Caco-2 (cell line): ENCODE measurements at regions not wholly inside any gene's neighbourhood (a gene's known extent, or its start where the extent isn't known, plus 50 kb on each side); places are given as distances from the start of the nearest gene placed in this dataset.

ENCODE experiments used
- BruUV-seq: library from RNA; stranded (reverse); fragments of 400-500 nt; replicated peaks from 2 replicates; lab custom pipeline; 2021; lab: Mats Ljungman, UMichigan
- CTCF ChIA-PET: fragments of 300-600 bp; sonication (Branson Sonifier 250); formaldehyde crosslinking; loops from one replicate; lab custom pipeline; 2022; ENCODE audit warnings: antibody characterized with exemption; lab: Charles Lee
- POLR2A ChIA-PET: fragments of 300-600 bp; sonication (Branson Sonifier 250); formaldehyde crosslinking; loops from one replicate; lab custom pipeline; 2022; ENCODE audit warnings: antibody characterized with exemption; lab: Charles Lee
- DNase-seq, 2 experiments: peaks; one replicate each; pipeline versions ENCODE4 v3.0.0 to v3.0.0-alpha.2; 2020 to 2022
- H3K27me3 ChIP-seq: replicated peaks from 2 replicates; pipeline ENCODE4 v1.6.0; 2011; ENCODE audit warnings: low read length; ENCODE audit not compliant: control insufficient read depth, insufficient read depth
- H3K36me3 ChIP-seq: 2 replicates; pipeline ENCODE4 v1.5.1; 2011; ENCODE audit warnings: low read length; ENCODE audit not compliant: control insufficient read depth, insufficient read depth
- H3K4me1 ChIP-seq: fragments of 250-450 bp; sonication (Bioruptor Pico); 2 replicates; pipeline ENCODE4 v1.5.1; 2020; ENCODE audit warnings: mild to moderate bottlenecking
- H3K4me3 ChIP-seq: 2 replicates; pipeline ENCODE4 v1.5.1; 2011; ENCODE audit warnings: low read depth, mild to moderate bottlenecking, control low read depth, low read length
- H3K9me3 ChIP-seq: fragments of 250-450 bp; sonication (Bioruptor Pico); 2 replicates; pipeline ENCODE4 v1.5.1; 2020; ENCODE audit warnings: mild to moderate bottlenecking, moderate library complexity
- H3K27ac Mint-ChIP-seq: one replicate; pipeline ENCODE4 v1.8.0; 2022; ENCODE audit warnings: mixed read lengths; ENCODE audit not compliant: unreplicated experiment
- H3K27me3 Mint-ChIP-seq: one replicate; pipeline ENCODE4 v1.8.0; 2022; ENCODE audit warnings: mixed read lengths; ENCODE audit not compliant: insufficient read depth, unreplicated experiment
- H3K36me3 Mint-ChIP-seq: one replicate; pipeline ENCODE4 v1.8.0; 2022; ENCODE audit warnings: mild to moderate bottlenecking, mixed read lengths; ENCODE audit not compliant: insufficient read depth, unreplicated experiment
- H3K4me1 Mint-ChIP-seq: one replicate; pipeline ENCODE4 v1.8.0; 2022; ENCODE audit warnings: low read depth, mixed read lengths; ENCODE audit not compliant: unreplicated experiment
- H3K4me3 Mint-ChIP-seq: one replicate; pipeline ENCODE4 v1.8.0; 2022; ENCODE audit warnings: mild to moderate bottlenecking, moderate library complexity, mixed read lengths; ENCODE audit not compliant: unreplicated experiment
- H3K9me3 Mint-ChIP-seq: one replicate; pipeline ENCODE4 v1.8.0; 2022; ENCODE audit warnings: mixed read lengths; ENCODE audit not compliant: unreplicated experiment
- CTCF ChIP-seq, 2 experiments: fragments of 200-600 bp in 1 of 2; IDR thresholded peaks; 1 replicate in 1 of 2; 2 replicates in 1 of 2; pipeline versions ENCODE4 v1.5.1 to v1.8.0; 2011 to 2022; ENCODE audit warnings: antibody characterized with exemption in 1 of 2, control low read depth in 1 of 2, inconsistent platforms in 1 of 2, low read depth in 1 of 2, low read length in 1 of 2, mild to moderate bottlenecking in 1 of 2, moderate library complexity in 1 of 2; ENCODE audit not compliant: insufficient read depth in 1 of 2, severe bottlenecking in 1 of 2, unreplicated experiment in 1 of 2
- intact Hi-C: fragments of 100-400 bp; cut with micrococcal nuclease; formaldehyde crosslinking; loops from one replicate; pipeline ENCODE4 v1.10.0; 2022; ENCODE audit not compliant: unreplicated experiment

DNA sequence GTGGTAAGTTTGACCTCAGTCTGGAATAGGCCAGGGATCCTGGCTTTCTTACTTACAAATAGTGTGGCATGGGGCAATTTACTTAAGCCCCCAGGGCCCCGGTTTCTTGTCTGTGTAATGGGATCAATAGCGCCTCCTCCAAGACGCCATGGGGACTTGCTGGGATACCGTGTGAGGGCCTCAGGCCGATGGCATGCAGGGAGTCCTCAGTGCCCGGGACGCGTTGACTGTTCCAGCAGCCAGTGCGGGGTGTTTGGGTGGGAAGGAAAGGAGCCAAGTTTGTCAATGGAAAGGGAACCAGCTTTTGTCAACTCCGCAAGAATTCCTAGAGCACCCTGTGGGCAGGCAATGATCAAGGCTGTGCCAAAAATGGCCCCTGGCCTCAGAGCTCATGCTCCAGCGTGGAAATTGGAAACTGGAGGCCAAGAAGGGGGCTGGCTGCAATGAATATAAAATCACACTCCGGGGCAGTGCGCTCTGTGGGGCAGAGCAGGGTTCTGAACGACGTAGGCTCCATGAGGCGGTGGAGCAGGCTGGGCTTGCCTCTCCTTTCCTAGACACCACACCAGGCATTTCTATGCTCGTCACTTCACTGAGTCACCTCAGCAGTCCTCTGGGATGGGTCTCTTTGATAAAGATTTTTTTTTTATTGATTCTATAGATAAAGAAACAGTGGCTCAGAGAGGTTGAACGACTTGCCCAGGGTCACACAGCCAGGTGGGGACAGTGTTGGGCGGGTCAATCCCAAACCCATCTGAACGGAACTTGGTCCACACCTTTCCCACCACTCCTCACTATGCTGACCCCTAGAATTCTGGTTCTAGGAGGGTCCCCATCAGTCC lies 56.7 kb upstream of the ASAP2 start:
- Mint-ChIP-seq H3K9me3 (no peaks in the 10 kb centered on the region), H3K27me3 (no peaks in the 10 kb centered on the region), H3K4me3 (no peak overlapping the region), H3K36me3 (no peaks in the 10 kb centered on the region), H3K4me1 (no peaks in the 10 kb centered on the region), H3K27ac (no peak overlapping the region)
- Histone ChIP-seq H3K27me3 (no peaks in the 10 kb centered on the region), H3K4me1 (no peaks in the 10 kb centered on the region), H3K36me3 (no peaks in the 10 kb centered on the region), H3K4me3 (no peak overlapping the region), H3K9me3 (no peaks in the 10 kb centered on the region)
- intact Hi-C loops, result no loop called here
- DNase-seq, result no peak
- ChIA-PET POLR2A (no interaction called here), CTCF (no interaction called here)
- BruUV-seq, result no TSS peak
- TF ChIP-seq CTCF (IDR thresholded peaks at IDR 0.05; ENCODE audit: insufficient read depth in 1 of 2, low read depth in 1 of 2, low read length in 1 of 2, severe bottlenecking in 1 of 2, unreplicated experiment in 1 of 2), result no peak

GRCh38 chr2:9149388-9149660 lies 57.3 kb upstream of the ASAP2 start:
- CTCF ChIA-PET, result no interaction called here
- POLR2A ChIA-PET, result no interaction called here
- H3K27ac Mint-ChIP-seq, result no peak overlapping the region
- Histone ChIP-seq H3K9me3 (no peaks in the 10 kb centered on the region), H3K27me3 (no peaks in the 10 kb centered on the region), H3K36me3 (no peaks in the 10 kb centered on the region), H3K4me1 (no peaks in the 10 kb centered on the region), H3K4me3 (no peak overlapping the region)
- no peak overlapping the region for H3K4me3 Mint-ChIP-seq
- intact Hi-C loops, result no loop called here
- H3K4me1 Mint-ChIP-seq, result no peaks in the 10 kb centered on the region
- no peaks in the 10 kb centered on the region for H3K36me3 Mint-ChIP-seq
- TF ChIP-seq CTCF (IDR thresholded peaks at IDR 0.05; ENCODE audit: insufficient read depth in 1 of 2, low read depth in 1 of 2, low read length in 1 of 2, severe bottlenecking in 1 of 2, unreplicated experiment in 1 of 2), result no peak
- H3K9me3 Mint-ChIP-seq, result no peaks in the 10 kb centered on the region
- DNase-seq, result no peak
- no peaks in the 10 kb centered on the region for H3K27me3 Mint-ChIP-seq
- BruUV-seq, result no TSS peak

- DNase-seq, result no peak
- Histone ChIP-seq H3K4me1 (peaks cover 17% of the 10 kb centered on the region), H3K36me3 (no peaks in the 10 kb centered on the region), H3K27me3 (no peaks in the 10 kb centered on the region), H3K9me3 (no peaks in the 10 kb centered on the region), H3K4me3 (no peak overlapping the region)
- Mint-ChIP-seq H3K4me1 (no peaks in the 10 kb centered on the region), H3K36me3 (no peaks in the 10 kb centered on the region), H3K4me3 (no peak overlapping the region), H3K27ac (no peak overlapping the region), H3K27me3 (no peaks in the 10 kb centered on the region), H3K9me3 (no peaks in the 10 kb centered on the region)
- intact Hi-C loops, result no loop called here
- BruUV-seq, result no TSS peak
- ChIA-PET CTCF (no interaction called here), POLR2A (interaction anchor here (0.6 kb wide), 1 partner anchor 201 kb away, joined by 3 read pairs; no protein-coding TSS in a partner anchor)
- no peak for TF ChIP-seq CTCF (IDR thresholded peaks at IDR 0.05; ENCODE audit: insufficient read depth in 1 of 2, low read depth in 1 of 2, low read length in 1 of 2, severe bottlenecking in 1 of 2, unreplicated experiment in 1 of 2)
These were observed 60.0 kb upstream of the ASAP2 start for GRCh38 chr2:9146646-9147045.
